GM23248 (cell line): ENCODE measurements at regions not wholly inside any gene's neighbourhood (a gene's known extent, or its start where the extent isn't known, plus 50 kb on each side); places are given as distances from the start of the nearest gene placed in this dataset.

Experiments
- DNase-seq: peaks from one replicate; pipeline ENCODE4 v3.0.0-alpha.2; 2015
- H2AFZ ChIP-seq: fragments of 200-600 bp; sonication (generic); 2 replicates; pipeline ENCODE4 v1.6.1; 2016; ENCODE audit warnings: antibody characterized with exemption
- H3F3A ChIP-seq: fragments of 200-600 bp; sonication (generic); 2 replicates; pipeline ENCODE4 v1.6.1; 2016; ENCODE audit warnings: mild to moderate bottlenecking, antibody characterized with exemption, mixed run types; ENCODE audit not compliant: insufficient read depth
- H3K27ac ChIP-seq: fragments of 200-600 bp; sonication (generic); 2 replicates; pipeline ENCODE4 v1.5.1; 2016; ENCODE audit warnings: mild to moderate bottlenecking
- H3K27me3 ChIP-seq: fragments of 200-600 bp; sonication (generic); replicated peaks from 2 replicates; pipeline ENCODE4 v1.6.1; 2016; ENCODE audit warnings: mild to moderate bottlenecking; ENCODE audit not compliant: insufficient read depth
- H3K36me3 ChIP-seq: fragments of 200-600 bp; sonication (generic); 2 replicates; pipeline ENCODE4 v1.6.1; 2016; ENCODE audit warnings: low read depth, mild to moderate bottlenecking
- H3K4me1 ChIP-seq: fragments of 200-600 bp; sonication (generic); 2 replicates; pipeline ENCODE4 v1.6.1; 2016; ENCODE audit warnings: mild to moderate bottlenecking; ENCODE audit not compliant: insufficient read depth
- H3K4me2 ChIP-seq: fragments of 200-600 bp; sonication (generic); one replicate; pipeline ENCODE4 v1.6.1; 2016; ENCODE audit warnings: mild to moderate bottlenecking; ENCODE audit not compliant: unreplicated experiment
- H3K4me3 ChIP-seq: fragments of 200-600 bp; sonication (generic); 2 replicates; pipeline ENCODE4 v1.5.1; 2016; ENCODE audit warnings: mild to moderate bottlenecking
- H3K79me2 ChIP-seq: fragments of 200-600 bp; sonication (generic); 2 replicates; pipeline ENCODE4 v1.6.1; 2016; ENCODE audit warnings: mild to moderate bottlenecking; ENCODE audit not compliant: insufficient read depth
- H3K9ac ChIP-seq: fragments of 200-600 bp; sonication (generic); 2 replicates; pipeline ENCODE4 v1.6.1; 2016; ENCODE audit warnings: mild to moderate bottlenecking
- H3K9me2 ChIP-seq: fragments of 200-600 bp; sonication (generic); 2 replicates; pipeline ENCODE4 v1.6.1; 2016; ENCODE audit warnings: mixed run types, mild to moderate bottlenecking, moderate library complexity; ENCODE audit not compliant: insufficient read depth
- H3K9me3 ChIP-seq: fragments of 200-600 bp; sonication (generic); one replicate; pipeline ENCODE4 v1.6.1; 2017; ENCODE audit warnings: low read depth
- H4K20me1 ChIP-seq: fragments of 200-600 bp; sonication (generic); 2 replicates; pipeline ENCODE4 v1.6.0; 2016; ENCODE audit not compliant: insufficient read depth
- EZH2 ChIP-seq: fragments of 200-600 bp; sonication (generic); IDR thresholded peaks from 2 replicates; pipeline ENCODE4 v1.6.1; 2018; ENCODE audit warnings: antibody characterized with exemption, mild to moderate bottlenecking; ENCODE audit not compliant: insufficient read depth, poor library complexity, severe bottlenecking
- EZH2phosphoT487 ChIP-seq: fragments of 200-600 bp; sonication (generic); IDR thresholded peaks from 2 replicates; pipeline ENCODE4 v1.6.1; 2018; ENCODE audit warnings: antibody characterized with exemption, moderate library complexity, mild to moderate bottlenecking, low read depth; ENCODE audit not compliant: insufficient read depth
- WGBS, 2 experiments: methylation state at CpG; one replicate each; pipeline ENCODE4 v1.1.6; 2015 to 2017; ENCODE audit warnings: low lambda C conversion rate in 2 of 2, low coverage in 1 of 2; ENCODE audit errors: missing lambda C conversion rate in 2 of 2; 5-methylcytosine and 5-hydroxymethylcytosine counted together
- in situ Hi-C: fragments of 300-500 bp; cut with MboI; formaldehyde crosslinking; loops from 2 replicates; pipeline ENCODE4 v1.15.0; 2020

GRCh38 chr2:2547451-2547850 is 216.4 kb upstream of the MYT1L start:
- Histone ChIP-seq H3K4me3 (no peak overlapping the region), H3K36me3 (no peaks in the 10 kb centered on the region), H3F3A (no peaks in the 10 kb centered on the region), H3K4me1 (no peaks in the 10 kb centered on the region), H3K4me2 (no peak overlapping the region), H3K9me2 (no peaks in the 10 kb centered on the region), H3K27me3 (no peaks in the 10 kb centered on the region), H3K9me3 (no peaks in the 10 kb centered on the region), H2AFZ (no peak overlapping the region), H3K27ac (no peak overlapping the region), H4K20me1 (no peaks in the 10 kb centered on the region), H3K79me2 (no peaks in the 10 kb centered on the region), H3K9ac (no peak overlapping the region)
- TF ChIP-seq EZH2 (no peak), EZH2phosphoT487 (no peak)
- DNase-seq: no peak
- WGBS, 2 experiments: 4% methylated on average over 3 of the region's 3 CpGs
- in situ Hi-C loops: no loop called here

GRCh38 chr2:2546046-2546445 is 215.0 kb upstream of the MYT1L start:
- Histone ChIP-seq H3K36me3 (no peaks in the 10 kb centered on the region), H3K79me2 (no peaks in the 10 kb centered on the region), H3K4me1 (no peaks in the 10 kb centered on the region), H3K4me3 (no peak overlapping the region), H3K27me3 (no peaks in the 10 kb centered on the region), H3F3A (no peaks in the 10 kb centered on the region), H3K27ac (no peak overlapping the region), H2AFZ (no peak overlapping the region), H3K4me2 (no peak overlapping the region), H3K9me2 (no peaks in the 10 kb centered on the region), H3K9me3 (no peaks in the 10 kb centered on the region), H4K20me1 (no peaks in the 10 kb centered on the region), H3K9ac (no peak overlapping the region)
- in situ Hi-C loops: no loop called here
- WGBS, 2 experiments: 38 to 49% methylated on average over 9 of the region's 9 CpGs
- DNase-seq: no peak
- no peak for TF ChIP-seq EZH2
- TF ChIP-seq EZH2phosphoT487: no peak

- H3K4me3 ChIP-seq: no peak overlapping the region
- 32 to 37% methylated on average over 21 to 25 of the region's 25 CpGs for WGBS, 2 experiments
- H3K4me2 ChIP-seq: no peak overlapping the region
- no peak overlapping the region for H3K9ac ChIP-seq
- no peaks in the 10 kb centered on the region for H3F3A ChIP-seq
- H3K4me1 ChIP-seq: no peaks in the 10 kb centered on the region
- in situ Hi-C loops: no loop called here
- H2AFZ ChIP-seq: no peak overlapping the region
- H3K9me3 ChIP-seq: no peaks in the 10 kb centered on the region
- no peaks in the 10 kb centered on the region for H3K27me3 ChIP-seq
- TF ChIP-seq EZH2 (no peak), EZH2phosphoT487 (no peak)
- no peaks in the 10 kb centered on the region for H3K9me2 ChIP-seq
- H4K20me1 ChIP-seq: no peaks in the 10 kb centered on the region
- H3K36me3 ChIP-seq: no peaks in the 10 kb centered on the region
- no peak overlapping the region for H3K27ac ChIP-seq
- DNase-seq: no peak
- no peaks in the 10 kb centered on the region for H3K79me2 ChIP-seq
Observed at GRCh38 chr2:2542966-2543611, 212.0 kb upstream of the MYT1L start.

GRCh38 chr2:2542316-2542715 is 211.2 kb upstream of the MYT1L start:
- Histone ChIP-seq H3K4me2 (no peak overlapping the region), H3F3A (no peaks in the 10 kb centered on the region), H3K36me3 (no peaks in the 10 kb centered on the region), H4K20me1 (no peaks in the 10 kb centered on the region), H3K79me2 (no peaks in the 10 kb centered on the region), H2AFZ (no peak overlapping the region), H3K9ac (no peak overlapping the region), H3K9me2 (no peaks in the 10 kb centered on the region), H3K27ac (no peak overlapping the region), H3K27me3 (no peaks in the 10 kb centered on the region), H3K9me3 (no peaks in the 10 kb centered on the region), H3K4me3 (no peak overlapping the region), H3K4me1 (no peaks in the 10 kb centered on the region)
- in situ Hi-C loops: no loop called here
- no peak for DNase-seq
- 12 to 19% methylated on average over 4 of the region's 4 CpGs for WGBS, 2 experiments
- TF ChIP-seq EZH2phosphoT487 (no peak), EZH2 (no peak)

- H3K79me2 ChIP-seq: no peaks in the 10 kb centered on the region
- no peak for DNase-seq
- H2AFZ ChIP-seq: no peak overlapping the region
- no peaks in the 10 kb centered on the region for H3F3A ChIP-seq
- no peaks in the 10 kb centered on the region for H3K4me1 ChIP-seq
- no peaks in the 10 kb centered on the region for H3K36me3 ChIP-seq
- no peak overlapping the region for H3K27ac ChIP-seq
- H3K27me3 ChIP-seq: no peaks in the 10 kb centered on the region
- H3K4me2 ChIP-seq: no peak overlapping the region
- H3K9ac ChIP-seq: no peak overlapping the region
- no peaks in the 10 kb centered on the region for H4K20me1 ChIP-seq
- TF ChIP-seq EZH2: no peak
- TF ChIP-seq EZH2phosphoT487: no peak
- no peaks in the 10 kb centered on the region for H3K9me3 ChIP-seq
- 14 to 16% methylated on average over 9 of the region's 9 CpGs for WGBS, 2 experiments
- no peak overlapping the region for H3K4me3 ChIP-seq
- in situ Hi-C loops: no loop called here
- no peaks in the 10 kb centered on the region for H3K9me2 ChIP-seq
Observed at GRCh38 chr2:2540406-2540805, 209.3 kb upstream of the MYT1L start.
